ENCODE measurements at regions not wholly inside any gene's neighbourhood (a gene's known extent, or its start where the extent isn't known, plus 50 kb on each side); places are given as distances from the start of the nearest gene placed in this dataset.

- TF ChIP-seq POLR2A (IDR thresholded peaks at IDR 0.05) (no peak), POLR2AphosphoS5 (IDR thresholded peaks at IDR 0.05) (peak in 1 of 3 donors; percentile 55), CTCF (IDR thresholded peaks at IDR 0.05 in 8 of 11, conservative IDR thresholded peaks at IDR 0.05 in 3 of 11) (no peak)
- 20 to 43% (median 27%) methylated on average over 3 of the region's 3 CpGs for WGBS, 5 donors
- no peaks in the 10 kb centered on the region for H3K9me3 ChIP-seq
- H3K4me1 ChIP-seq: peaks cover 0 to 17% (median 0%) of the 10 kb centered on the region in 6 donors
- peaks cover 0 to 46% (median 0%) of the 10 kb centered on the region in 7 donors for H3K27me3 ChIP-seq (replicated peaks in 1 of 7)
- H3K36me3 ChIP-seq: no peaks in the 10 kb centered on the region
- intact Hi-C loops (cut with DNase I; ENCODE audit: low total_unique reads): no loop called here
- no peak for DNase-seq
- peak overlapping the region in 3 of 8 donors; percentile 12 to 66 (median 45) for H3K27ac ChIP-seq
- H3K4me3 ChIP-seq: no peak overlapping the region
These were observed 90.8 kb downstream of the LHX2 start for GRCh38 chr9:124102363-124102762.

GRCh38 chr9:124105266-124105665 is 93.7 kb downstream of the LHX2 start:
- WGBS, 5 donors: 68 to 83% (median 77%) methylated on average over 3 of the region's 3 CpGs
- Histone ChIP-seq H3K4me3 (no peak overlapping the region), H3K4me1 (peaks cover 0 to 17% (median 0%) of the 10 kb centered on the region in 6 donors), H3K9me3 (no peaks in the 10 kb centered on the region), H3K36me3 (no peaks in the 10 kb centered on the region), H3K27me3 (replicated peaks in 1 of 7) (peaks cover 0 to 44% (median 0%) of the 10 kb centered on the region in 7 donors), H3K27ac (no peak overlapping the region)
- no peak for TF ChIP-seq POLR2AphosphoS5 (IDR thresholded peaks at IDR 0.05)
- no peak for TF ChIP-seq CTCF (IDR thresholded peaks at IDR 0.05 in 8 of 11, conservative IDR thresholded peaks at IDR 0.05 in 3 of 11)
- TF ChIP-seq POLR2A (IDR thresholded peaks at IDR 0.05): no peak
- DNase-seq: no peak
- intact Hi-C loops (cut with DNase I; ENCODE audit: low total_unique reads): no loop called here

- DNase-seq: no peak
- WGBS, 5 donors: 68 to 81% (median 73%) methylated on average over 6 of the region's 6 CpGs
- TF ChIP-seq POLR2AphosphoS5 (IDR thresholded peaks at IDR 0.05) (no peak), CTCF (IDR thresholded peaks at IDR 0.05 in 8 of 11, conservative IDR thresholded peaks at IDR 0.05 in 3 of 11) (no peak), POLR2A (IDR thresholded peaks at IDR 0.05) (no peak)
- intact Hi-C loops (cut with DNase I; ENCODE audit: low total_unique reads): no loop called here
- H3K4me1 ChIP-seq: no peaks in the 10 kb centered on the region
- no peak overlapping the region for H3K4me3 ChIP-seq
- H3K27ac ChIP-seq: no peak overlapping the region
- no peaks in the 10 kb centered on the region for H3K9me3 ChIP-seq
- no peaks in the 10 kb centered on the region for H3K36me3 ChIP-seq
- peaks cover 0 to 39% (median under 1%) of the 10 kb centered on the region in 7 donors for H3K27me3 ChIP-seq (replicated peaks in 1 of 7)
These were observed 96.6 kb downstream of the LHX2 start for GRCh38 chr9:124108216-124108615.

- Histone ChIP-seq H3K4me3 (no peak overlapping the region), H3K27ac (no peak overlapping the region), H3K4me1 (no peaks in the 10 kb centered on the region), H3K36me3 (no peaks in the 10 kb centered on the region), H3K27me3 (replicated peaks in 1 of 7) (peaks cover 0 to 52% (median 3%) of the 10 kb centered on the region in 7 donors), H3K9me3 (no peaks in the 10 kb centered on the region)
- intact Hi-C loops (cut with DNase I; ENCODE audit: low total_unique reads): no loop called here
- WGBS, 5 donors: 38 to 42% (median 40%) methylated on average over 16 of the region's 16 CpGs
- no peak for TF ChIP-seq POLR2A (IDR thresholded peaks at IDR 0.05)
- TF ChIP-seq POLR2AphosphoS5 (IDR thresholded peaks at IDR 0.05): no peak
- no peak for TF ChIP-seq CTCF (IDR thresholded peaks at IDR 0.05 in 8 of 11, conservative IDR thresholded peaks at IDR 0.05 in 3 of 11)
- DNase-seq: no peak
These were observed 98.8 kb downstream of the LHX2 start for GRCh38 chr9:124110307-124110915.

Measured in spleen (tissue), 11 donors.